Astrocyte (in vitro differentiated cells and primary cell): ENCODE measurements at regions not wholly inside any gene's neighbourhood (a gene's known extent, or its start where the extent isn't known, plus 50 kb on each side); places are given as distances from the start of the nearest gene placed in this dataset.

Source experiments
- DNase-seq: peaks from one replicate; pipeline ENCODE4 v3.0.0-alpha.2; 2010; ENCODE audit warnings: low read depth
- FAIRE-seq: peaks from 2 replicates; lab custom pipeline; 2011; peaks lifted over from hg19 to GRCh38; lab: Jason Lieb, UNC
- H2AFZ ChIP-seq: 2 replicates; pipeline ENCODE4 v1.6.0; 2012; ENCODE audit warnings: low read depth, low read length, inconsistent platforms
- H3K27ac ChIP-seq: 2 replicates; pipeline ENCODE4 v1.5.1; 2011; ENCODE audit warnings: low read depth, low read length, inconsistent platforms
- H3K27me3 ChIP-seq: 2 replicates; pipeline ENCODE4 v1.6.0; 2011; ENCODE audit warnings: low read length, inconsistent platforms; ENCODE audit not compliant: insufficient read depth
- H3K36me3 ChIP-seq: 2 replicates; pipeline ENCODE4 v1.5.1; 2011; ENCODE audit warnings: low read length, inconsistent platforms; ENCODE audit not compliant: insufficient read depth
- H3K4me1 ChIP-seq: 2 replicates; pipeline ENCODE4 v1.5.1; 2011; ENCODE audit warnings: low read length, inconsistent platforms; ENCODE audit not compliant: insufficient read depth
- H3K4me2 ChIP-seq: 2 replicates; pipeline ENCODE4 v1.6.0; 2012; ENCODE audit warnings: low read length, inconsistent platforms
- H3K4me3 ChIP-seq: 2 replicates; pipeline ENCODE4 v1.5.1; 2011; ENCODE audit warnings: low read depth, mild to moderate bottlenecking, low read length, inconsistent platforms; ENCODE audit not compliant: insufficient read depth
- H3K79me2 ChIP-seq: 2 replicates; pipeline ENCODE4 v1.6.0; 2012; ENCODE audit warnings: mild to moderate bottlenecking, low read length, inconsistent platforms; ENCODE audit not compliant: insufficient read depth
- H3K9ac ChIP-seq: 2 replicates; pipeline ENCODE4 v1.6.0; 2012; ENCODE audit warnings: mild to moderate bottlenecking, low read length, inconsistent platforms
- H3K9me3 ChIP-seq: 2 replicates; pipeline ENCODE4 v1.5.1; 2012; ENCODE audit warnings: low read depth, mild to moderate bottlenecking, low read length, inconsistent platforms; ENCODE audit not compliant: insufficient read depth
- H4K20me1 ChIP-seq: 2 replicates; pipeline ENCODE4 v1.6.0; 2012; ENCODE audit warnings: low read length, inconsistent platforms; ENCODE audit not compliant: insufficient read depth
- H3K27ac Mint-ChIP-seq: one replicate; pipeline ENCODE4 v1.8.0; 2021; ENCODE audit warnings: mild to moderate bottlenecking, mixed read lengths; ENCODE audit not compliant: unreplicated experiment
- H3K27me3 Mint-ChIP-seq: one replicate; pipeline ENCODE4 v1.8.0; 2021; ENCODE audit warnings: low read depth, mixed read lengths; ENCODE audit not compliant: unreplicated experiment
- H3K36me3 Mint-ChIP-seq: one replicate; pipeline ENCODE4 v1.8.0; 2021; ENCODE audit warnings: low read depth, mixed read lengths; ENCODE audit not compliant: unreplicated experiment
- H3K4me1 Mint-ChIP-seq: one replicate; pipeline ENCODE4 v1.8.0; 2021; ENCODE audit warnings: low read depth, mixed read lengths; ENCODE audit not compliant: unreplicated experiment
- H3K4me3 Mint-ChIP-seq: one replicate; pipeline ENCODE4 v1.8.0; 2021; ENCODE audit warnings: mild to moderate bottlenecking, moderate library complexity, mixed read lengths; ENCODE audit not compliant: unreplicated experiment
- H3K9me3 Mint-ChIP-seq: one replicate; pipeline ENCODE4 v1.8.0; 2021; ENCODE audit warnings: mild to moderate bottlenecking, mixed read lengths; ENCODE audit not compliant: unreplicated experiment
- CTCF ChIP-seq: IDR thresholded peaks from 2 replicates; pipeline ENCODE4 v1.5.1; 2011; ENCODE audit warnings: low read depth, mild to moderate bottlenecking, inconsistent platforms, low read length, moderate library complexity; ENCODE audit not compliant: insufficient read depth
- EZH2 ChIP-seq: IDR thresholded peaks from 2 replicates; pipeline ENCODE4 v1.6.1; 2012; ENCODE audit warnings: mild to moderate bottlenecking, low read length, inconsistent platforms; ENCODE audit not compliant: insufficient read depth

DNA sequence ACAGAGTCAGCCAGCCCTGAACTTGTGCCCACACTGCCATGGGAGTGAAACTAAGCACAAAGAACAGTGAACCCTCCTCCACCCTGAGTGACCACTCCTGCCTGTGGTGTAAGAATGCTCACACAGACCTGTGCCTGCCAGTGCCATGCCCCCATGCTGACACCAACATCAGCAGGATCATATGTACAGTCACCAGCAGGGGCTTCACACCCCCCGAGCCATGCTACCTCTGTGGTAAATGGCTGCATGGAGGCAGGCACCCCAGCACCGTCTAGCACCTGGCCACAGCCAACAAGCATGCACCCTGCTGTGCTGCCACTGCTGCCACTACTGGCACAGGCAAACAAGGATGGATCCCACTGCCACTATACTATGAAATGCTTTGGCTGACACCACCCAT lies 344.4 kb upstream of the CCDC196 start:
- no peaks in the 10 kb centered on the region for H4K20me1 ChIP-seq
- H3K9me3 ChIP-seq: no peaks in the 10 kb centered on the region
- no peak overlapping the region for H3K27ac ChIP-seq
- Mint-ChIP-seq H3K36me3 (no peaks in the 10 kb centered on the region), H3K27ac (no peak overlapping the region), H3K27me3 (peaks cover 4% of the 10 kb centered on the region), H3K9me3 (peaks cover 3% of the 10 kb centered on the region), H3K4me3 (no peak overlapping the region), H3K4me1 (no peaks in the 10 kb centered on the region)
- no peaks in the 10 kb centered on the region for H3K27me3 ChIP-seq
- H3K4me1 ChIP-seq: no peaks in the 10 kb centered on the region
- H3K4me2 ChIP-seq: no peak overlapping the region
- no peak overlapping the region for H2AFZ ChIP-seq
- no peaks in the 10 kb centered on the region for H3K79me2 ChIP-seq
- H3K4me3 ChIP-seq: no peak overlapping the region
- no peak overlapping the region for H3K9ac ChIP-seq
- H3K36me3 ChIP-seq: no peaks in the 10 kb centered on the region
- no peak for TF ChIP-seq CTCF
- TF ChIP-seq EZH2: no peak
- DNase-seq: no peak
- FAIRE-seq: no peak

- no peaks in the 10 kb centered on the region for H3K27me3 ChIP-seq
- no peaks in the 10 kb centered on the region for H3K36me3 ChIP-seq
- no peaks in the 10 kb centered on the region for H4K20me1 ChIP-seq
- H2AFZ ChIP-seq: no peak overlapping the region
- FAIRE-seq: no peak
- H3K27ac ChIP-seq: no peak overlapping the region
- Mint-ChIP-seq H3K27ac (no peak overlapping the region), H3K27me3 (peaks cover 4% of the 10 kb centered on the region), H3K4me3 (no peak overlapping the region), H3K36me3 (no peaks in the 10 kb centered on the region), H3K4me1 (no peaks in the 10 kb centered on the region), H3K9me3 (peaks cover 4% of the 10 kb centered on the region)
- no peaks in the 10 kb centered on the region for H3K9me3 ChIP-seq
- no peak for DNase-seq
- no peak for TF ChIP-seq EZH2
- no peak overlapping the region for H3K4me3 ChIP-seq
- H3K9ac ChIP-seq: no peak overlapping the region
- no peaks in the 10 kb centered on the region for H3K79me2 ChIP-seq
- H3K4me1 ChIP-seq: no peaks in the 10 kb centered on the region
- H3K4me2 ChIP-seq: no peak overlapping the region
Measured at GRCh38 chr14:66143387-66144112, 342.6 kb upstream of the CCDC196 start.

DNA sequence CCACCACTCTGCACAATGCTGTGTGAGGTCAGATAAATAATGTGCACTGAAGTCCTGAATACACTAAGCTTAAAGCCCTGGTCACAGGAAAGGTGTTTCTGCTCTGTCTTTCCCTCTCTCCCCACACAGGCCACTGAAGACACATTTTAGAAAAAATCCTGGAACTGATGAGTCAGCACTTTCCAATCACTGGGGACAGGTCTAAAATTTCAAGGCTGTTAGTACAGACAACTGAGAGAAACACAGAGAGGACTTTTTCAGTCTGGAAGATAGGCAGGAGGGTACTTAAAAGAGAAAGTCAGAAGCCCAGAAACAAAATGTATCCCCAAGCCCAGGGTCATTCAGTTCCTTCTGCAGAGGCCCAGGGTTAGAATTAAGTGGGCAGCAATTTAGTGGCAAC lies 333.9 kb upstream of the CCDC196 start:
- Mint-ChIP-seq H3K9me3 (no peaks in the 10 kb centered on the region), H3K4me3 (no peak overlapping the region), H3K4me1 (no peaks in the 10 kb centered on the region), H3K27me3 (peaks cover 6% of the 10 kb centered on the region), H3K27ac (no peak overlapping the region), H3K36me3 (no peaks in the 10 kb centered on the region)
- Histone ChIP-seq H3K27me3 (no peaks in the 10 kb centered on the region), H3K9ac (no peak overlapping the region), H4K20me1 (no peaks in the 10 kb centered on the region), H3K9me3 (no peaks in the 10 kb centered on the region), H3K79me2 (no peaks in the 10 kb centered on the region), H3K27ac (no peak overlapping the region), H3K4me3 (no peak overlapping the region), H3K4me1 (no peaks in the 10 kb centered on the region), H3K4me2 (no peak overlapping the region), H2AFZ (no peak overlapping the region), H3K36me3 (no peaks in the 10 kb centered on the region)
- TF ChIP-seq EZH2 (no peak), CTCF (no peak)
- DNase-seq: no peak
- no peak for FAIRE-seq
